IMR-90 (cell line): ENCODE measurements at regions not wholly inside any gene's neighbourhood (a gene's known extent, or its start where the extent isn't known, plus 50 kb on each side); places are given as distances from the start of the nearest gene placed in this dataset.

Experiments
- ATAC-seq: fragments of 200-7000 bp; cut with Tn5 transposase; 2 replicates; pipeline ENCODE4 v1.9.1; 2020; ENCODE audit warnings: low read depth, mild to moderate bottlenecking, moderate library complexity
- BruUV-seq: library from RNA; stranded (reverse); fragments of 400-500 nt; replicated peaks from 2 replicates; lab custom pipeline; 2021; lab: Mats Ljungman, UMichigan
- CTCF ChIA-PET: fragments of 300-600 bp; formaldehyde crosslinking; extraction: SDS; loops from one replicate; lab custom pipeline; 2021; ENCODE audit warnings: antibody characterized with exemption; lab: Yijun Ruan, JAX
- POLR2A ChIA-PET: fragments of 300-600 bp; sonication (Branson Sonifier 250); formaldehyde crosslinking; loops from one replicate; lab custom pipeline; 2022; ENCODE audit warnings: antibody characterized with exemption; ENCODE audit not compliant: unreplicated experiment; lab: Charles Lee
- DNase-seq: peaks from one replicate; pipeline ENCODE4 v3.0.0; 2013
- H2AFZ ChIP-seq: replicated peaks from 2 replicates; pipeline ENCODE3; 2013; ENCODE audit warnings: low read length, mild to moderate bottlenecking; ENCODE audit not compliant: poor library complexity
- H2AK5ac ChIP-seq: 2 replicates; pipeline ENCODE4 v1.6.1; 2013; ENCODE audit warnings: low read depth, low read length, inconsistent platforms
- H2AK9ac ChIP-seq: replicated peaks from 2 replicates; pipeline ENCODE3; 2013; ENCODE audit warnings: mild to moderate bottlenecking, low read depth, low read length, moderate library complexity; ENCODE audit not compliant: poor library complexity
- H2BK120ac ChIP-seq: 2 replicates; pipeline ENCODE4 v1.6.1; 2013; ENCODE audit warnings: low read depth, low read length, inconsistent platforms
- H2BK15ac ChIP-seq: 3 replicates; pipeline ENCODE4 v1.6.1; 2013; ENCODE audit warnings: low read depth, low read length, inconsistent platforms
- H2BK20ac ChIP-seq: 2 replicates; pipeline ENCODE4 v1.6.1; 2013; ENCODE audit warnings: low read depth, mild to moderate bottlenecking, inconsistent platforms, low read length, moderate library complexity
- H2BK5ac ChIP-seq: 2 replicates; pipeline ENCODE4 v1.6.1; 2013; ENCODE audit warnings: mild to moderate bottlenecking, low read depth, low read length, inconsistent platforms; ENCODE audit not compliant: poor library complexity, severe bottlenecking
- H3K14ac ChIP-seq: replicated peaks from 2 replicates; pipeline ENCODE4 v1.6.1; 2013; ENCODE audit warnings: low read depth, low read length, inconsistent platforms
- H3K18ac ChIP-seq: 2 replicates; pipeline ENCODE4 v1.6.1; 2013; ENCODE audit warnings: low read depth, low read length, control low read depth
- H3K23ac ChIP-seq: 2 replicates; pipeline ENCODE4 v1.6.1; 2013; ENCODE audit warnings: low read depth, low read length, inconsistent platforms
- H3K27ac ChIP-seq: 2 replicates; pipeline ENCODE4 v1.5.1; 2013; ENCODE audit warnings: mild to moderate bottlenecking, control low read depth, low read length; ENCODE audit not compliant: insufficient read depth
- H3K27me3 ChIP-seq: 2 replicates; pipeline ENCODE4 v1.6.1; 2013; ENCODE audit warnings: low read length; ENCODE audit not compliant: control insufficient read depth, insufficient read depth
- H3K36me3 ChIP-seq: 2 replicates; pipeline ENCODE4 v1.6.1; 2013; ENCODE audit warnings: low read length, mixed read lengths; ENCODE audit not compliant: control insufficient read depth, insufficient read depth
- H3K4ac ChIP-seq: 2 replicates; pipeline ENCODE4 v1.6.1; 2013; ENCODE audit warnings: low read depth, low read length, inconsistent platforms
- H3K4me1 ChIP-seq: 2 replicates; pipeline ENCODE4 v1.6.1; 2013; ENCODE audit warnings: low read length, mixed read lengths; ENCODE audit not compliant: control insufficient read depth, insufficient read depth
- H3K4me2 ChIP-seq: 2 replicates; pipeline ENCODE4 v1.6.1; 2013; ENCODE audit warnings: low read depth, mild to moderate bottlenecking, control low read depth, low read length, moderate library complexity
- H3K4me3 ChIP-seq: 2 replicates; pipeline ENCODE4 v1.5.1; 2013; ENCODE audit warnings: low read depth, mild to moderate bottlenecking, control low read depth, low read length, moderate library complexity; ENCODE audit not compliant: insufficient read depth
- H3K56ac ChIP-seq: 2 replicates; pipeline ENCODE4 v1.6.1; 2013; ENCODE audit warnings: low read length, inconsistent platforms; ENCODE audit not compliant: insufficient read depth; ENCODE audit errors: extremely low read depth
- H3K79me1 ChIP-seq, 2 experiments: 2 replicates each; pipeline ENCODE4 v1.6.1; 2013; ENCODE audit warnings: low read length in 2 of 2, inconsistent platforms in 1 of 2, low read depth in 1 of 2
- H3K9ac ChIP-seq: 2 replicates; pipeline ENCODE4 v1.6.1; 2013; ENCODE audit warnings: low read depth, low read length, control low read depth
- H3K9me1 ChIP-seq: 2 replicates; pipeline ENCODE4 v1.6.1; 2013; ENCODE audit warnings: low read length, inconsistent platforms; ENCODE audit not compliant: insufficient read depth
- H3K9me3 ChIP-seq: 2 replicates; pipeline ENCODE4 v1.6.1; 2013; ENCODE audit warnings: low read length; ENCODE audit not compliant: control insufficient read depth, insufficient read depth
- H4K20me1 ChIP-seq: 2 replicates; pipeline ENCODE4 v1.6.1; 2013; ENCODE audit warnings: low read length, inconsistent platforms; ENCODE audit not compliant: insufficient read depth
- H4K5ac ChIP-seq: 2 replicates; pipeline ENCODE4 v1.6.1; 2013; ENCODE audit warnings: mild to moderate bottlenecking, low read depth, low read length, control low read depth
- H4K8ac ChIP-seq, 2 experiments: 2 replicates each; pipeline ENCODE4 v1.6.1; 2013; ENCODE audit warnings: low read depth in 2 of 2, low read length in 2 of 2, control low read depth in 1 of 2, inconsistent platforms in 1 of 2
- H4K91ac ChIP-seq: 2 replicates; pipeline ENCODE4 v1.6.1; 2013; ENCODE audit warnings: low read depth, low read length, inconsistent platforms; ENCODE audit not compliant: insufficient read depth
- BHLHE40 ChIP-seq: fragments of 150-350 bp; IDR thresholded peaks from 2 replicates; pipeline ENCODE4 v1.6.1; 2016; ENCODE audit warnings: mild to moderate bottlenecking, low read depth, low read length
- CEBPB ChIP-seq: IDR thresholded peaks from 2 replicates; pipeline ENCODE4 v1.6.1; 2012; ENCODE audit warnings: low read depth, low read length, improper control_type of control experiment
- CHD1 ChIP-seq: IDR thresholded peaks from 2 replicates; pipeline ENCODE4 v1.6.1; 2012; ENCODE audit warnings: low read depth, low read length, improper control_type of control experiment
- ELK1 ChIP-seq: fragments of 150-350 bp; IDR thresholded peaks from 2 replicates; pipeline ENCODE4 v1.6.1; 2016; ENCODE audit warnings: low read depth, mild to moderate bottlenecking, low read length, moderate library complexity, borderline replicate concordance
- FOS ChIP-seq: fragments of 150-350 bp; IDR thresholded peaks from 2 replicates; pipeline ENCODE4 v1.6.1; 2016; ENCODE audit warnings: low read depth, low read length
- MAFK ChIP-seq: IDR thresholded peaks from 2 replicates; pipeline ENCODE4 v1.6.1; 2012; ENCODE audit warnings: low read depth, low read length, improper control_type of control experiment
- MAZ ChIP-seq: IDR thresholded peaks from 2 replicates; pipeline ENCODE4 v1.6.1; 2012; ENCODE audit warnings: low read depth, mild to moderate bottlenecking, low read length, improper control_type of control experiment, moderate library complexity, borderline replicate concordance
- MXI1 ChIP-seq: IDR thresholded peaks from 2 replicates; pipeline ENCODE4 v1.6.1; 2012; ENCODE audit warnings: low read depth, mild to moderate bottlenecking, low read length, moderate library complexity, borderline replicate concordance
- NFE2L2 ChIP-seq: fragments of 150-350 bp; IDR thresholded peaks from 2 replicates; pipeline ENCODE4 v1.6.1; 2016; ENCODE audit warnings: low read depth, mild to moderate bottlenecking, low read length
- POLR2A ChIP-seq: IDR thresholded peaks from 2 replicates; pipeline ENCODE4 v1.6.1; 2012; ENCODE audit warnings: mild to moderate bottlenecking, low read depth, low read length
- RAD21 ChIP-seq: IDR thresholded peaks from 2 replicates; pipeline ENCODE4 v1.6.1; 2012; ENCODE audit warnings: low read length, improper control_type of control experiment
- RCOR1 ChIP-seq: IDR thresholded peaks from 2 replicates; pipeline ENCODE4 v1.6.1; 2012; ENCODE audit warnings: mild to moderate bottlenecking, low read length, improper control_type of control experiment; ENCODE audit not compliant: insufficient replicate concordance
- RFX5 ChIP-seq: IDR thresholded peaks from 2 replicates; pipeline ENCODE4 v1.8.0; 2012; ENCODE audit warnings: low read depth, mild to moderate bottlenecking, low read length, moderate library complexity
- SMC3 ChIP-seq: fragments of 150-350 bp; IDR thresholded peaks from 2 replicates; pipeline ENCODE4 v1.6.1; 2016; ENCODE audit warnings: low read depth, mild to moderate bottlenecking, antibody characterized with exemption, low read length, moderate library complexity
- WGBS, 2 experiments: methylation state at CpG; one replicate each; pipeline versions ENCODE4 v1.1.5 to v1.1.7; 2013; ENCODE audit warnings: missing lambda C conversion rate in 2 of 2; ENCODE audit not compliant: insufficient read length in 1 of 2; ENCODE audit errors: extremely low coverage in 2 of 2; 5-methylcytosine and 5-hydroxymethylcytosine counted together
- dilution Hi-C: fragments of 300-500 bp; cut with HindIII; formaldehyde crosslinking; loops from one replicate; pipeline ENCODE4 v1.14.3; 2018; ENCODE audit warnings: low sequenced_read_pairs; ENCODE audit not compliant: unreplicated experiment
- in situ Hi-C: fragments of 300-500 bp; cut with MboI; formaldehyde crosslinking; loops from 3 replicates; pipeline ENCODE4 v1.14.3; 2019; ENCODE audit warnings: low sequenced_read_pairs, inconsistent platforms, mixed read lengths
- intact Hi-C: fragments of 100-400 bp; cut with micrococcal nuclease; formaldehyde crosslinking; loops from 2 replicates; pipeline ENCODE4 v1.10.0; 2022
- TF ChIP-seq, protein P1 (sequence below): fragments of 150-350 bp; IDR thresholded peaks from 2 replicates; pipeline ENCODE4 v1.6.1; 2017; ENCODE audit warnings: mild to moderate bottlenecking, antibody characterized with exemption, low read length, low read depth
- TF ChIP-seq, protein P2 (sequence below): conservative IDR thresholded peaks from 2 replicates; pipeline ENCODE4 v1.5.1; 2012; ENCODE audit warnings: mild to moderate bottlenecking, low read depth, low read length, improper control_type of control experiment

DNA sequence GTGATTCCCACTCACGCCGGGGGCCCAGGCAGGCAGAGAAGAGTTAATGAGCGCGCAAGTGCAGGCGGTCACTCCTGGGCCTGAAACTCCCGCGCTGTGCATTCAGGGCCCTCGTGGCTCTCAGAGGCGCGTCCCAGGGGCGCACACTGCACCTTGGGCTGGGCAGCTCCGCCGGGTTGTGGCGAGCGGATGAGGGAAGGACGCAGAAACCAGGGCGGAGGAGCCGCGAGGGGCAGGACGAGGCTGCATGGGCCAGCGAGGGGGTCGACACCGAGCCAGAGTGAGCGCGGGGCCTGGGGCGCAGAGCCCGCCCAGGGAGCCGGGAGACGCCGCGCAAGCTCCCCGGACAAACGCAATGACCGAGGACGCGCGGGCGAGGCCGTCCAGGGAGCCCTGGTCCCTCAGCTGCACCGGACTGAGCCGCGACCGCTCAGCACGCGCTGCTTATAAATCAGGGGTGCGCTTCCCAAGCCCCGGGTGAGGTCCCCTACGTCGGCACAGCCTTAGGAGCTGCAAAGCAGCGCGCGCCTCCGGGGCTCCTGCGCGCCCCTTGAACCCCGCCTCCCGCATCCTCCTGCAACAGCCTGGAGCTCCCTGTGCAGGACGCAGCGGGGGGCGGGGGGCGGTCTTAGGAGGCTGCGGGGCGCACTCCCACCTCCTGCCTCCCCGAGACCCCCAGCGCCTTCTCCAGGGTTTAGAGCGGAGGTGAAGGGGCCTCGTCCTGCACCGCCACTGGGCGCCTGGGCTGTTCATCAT, 180.2 kb upstream of the ALKAL2 start:
- H2BK5ac ChIP-seq, result no peak overlapping the region
- no peaks in the 10 kb centered on the region for H3K27me3 ChIP-seq
- no peak overlapping the region for H3K4me3 ChIP-seq
- no peak overlapping the region for H2AK9ac ChIP-seq
- ChIA-PET CTCF (no interaction called here), POLR2A (no interaction called here)
- no peak for DNase-seq
- no peak overlapping the region for H4K8ac ChIP-seq
- no TSS peak for BruUV-seq
- H2AFZ ChIP-seq, result no peak overlapping the region
- no peaks in the 10 kb centered on the region for H3K9me1 ChIP-seq
- dilution Hi-C loops, result no loop called here
- H3K56ac ChIP-seq, result no peak overlapping the region
- H3K9me3 ChIP-seq, result peaks cover 41% of the 10 kb centered on the region
- no peaks in the 10 kb centered on the region for H3K36me3 ChIP-seq
- ATAC-seq, result no peak
- no peaks in the 10 kb centered on the region for H4K20me1 ChIP-seq
- TF ChIP-seq MAZ (no peak), NFE2L2 (no peak), POLR2A (no peak), MAFK (no peak), SMC3 (no peak), MXI1 (no peak), CEBPB (no peak), FOS (no peak), CHD1 (no peak), RAD21 (no peak), RFX5 (no peak), BHLHE40 (no peak), RCOR1 (no peak), ELK1 (no peak)
- TF ChIP-seq, protein P1, sequence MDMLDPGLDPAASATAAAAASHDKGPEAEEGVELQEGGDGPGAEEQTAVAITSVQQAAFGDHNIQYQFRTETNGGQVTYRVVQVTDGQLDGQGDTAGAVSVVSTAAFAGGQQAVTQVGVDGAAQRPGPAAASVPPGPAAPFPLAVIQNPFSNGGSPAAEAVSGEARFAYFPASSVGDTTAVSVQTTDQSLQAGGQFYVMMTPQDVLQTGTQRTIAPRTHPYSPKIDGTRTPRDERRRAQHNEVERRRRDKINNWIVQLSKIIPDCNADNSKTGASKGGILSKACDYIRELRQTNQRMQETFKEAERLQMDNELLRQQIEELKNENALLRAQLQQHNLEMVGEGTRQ, result no peak
- TF ChIP-seq, protein P2, sequence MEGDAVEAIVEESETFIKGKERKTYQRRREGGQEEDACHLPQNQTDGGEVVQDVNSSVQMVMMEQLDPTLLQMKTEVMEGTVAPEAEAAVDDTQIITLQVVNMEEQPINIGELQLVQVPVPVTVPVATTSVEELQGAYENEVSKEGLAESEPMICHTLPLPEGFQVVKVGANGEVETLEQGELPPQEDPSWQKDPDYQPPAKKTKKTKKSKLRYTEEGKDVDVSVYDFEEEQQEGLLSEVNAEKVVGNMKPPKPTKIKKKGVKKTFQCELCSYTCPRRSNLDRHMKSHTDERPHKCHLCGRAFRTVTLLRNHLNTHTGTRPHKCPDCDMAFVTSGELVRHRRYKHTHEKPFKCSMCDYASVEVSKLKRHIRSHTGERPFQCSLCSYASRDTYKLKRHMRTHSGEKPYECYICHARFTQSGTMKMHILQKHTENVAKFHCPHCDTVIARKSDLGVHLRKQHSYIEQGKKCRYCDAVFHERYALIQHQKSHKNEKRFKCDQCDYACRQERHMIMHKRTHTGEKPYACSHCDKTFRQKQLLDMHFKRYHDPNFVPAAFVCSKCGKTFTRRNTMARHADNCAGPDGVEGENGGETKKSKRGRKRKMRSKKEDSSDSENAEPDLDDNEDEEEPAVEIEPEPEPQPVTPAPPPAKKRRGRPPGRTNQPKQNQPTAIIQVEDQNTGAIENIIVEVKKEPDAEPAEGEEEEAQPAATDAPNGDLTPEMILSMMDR, result no peak
- no peak overlapping the region for H3K4me2 ChIP-seq
- H4K91ac ChIP-seq, result no peak overlapping the region
- H3K4me1 ChIP-seq, result no peaks in the 10 kb centered on the region
- H3K23ac ChIP-seq, result no peak overlapping the region
- no peak overlapping the region for H3K27ac ChIP-seq
- no peak overlapping the region for H3K9ac ChIP-seq
- H3K79me1 ChIP-seq, result no peaks in the 10 kb centered on the region
- no peak overlapping the region for H3K4ac ChIP-seq
- no peak overlapping the region for H2BK120ac ChIP-seq
- intact Hi-C loops, result no loop called here
- 8% methylated on average over 37 of the region's 69 CpGs; no CpG with 5 or more reads in 1 of the 2 experiments for WGBS, 2 experiments
- no peak overlapping the region for H3K18ac ChIP-seq
- H3K14ac ChIP-seq, result no peak overlapping the region
- no peak overlapping the region for H2BK20ac ChIP-seq
- no peak overlapping the region for H2BK15ac ChIP-seq
- H4K5ac ChIP-seq, result no peak overlapping the region
- in situ Hi-C loops, result no loop called here
- no peak overlapping the region for H2AK5ac ChIP-seq
